Activated naive CD4-positive, alpha-beta T cell treated with anti-CD3 and anti-CD28 coated beads, Interleukin-2, amount 10 ng/mL, durations not matched to agents 7 days and 5 days (primary cell): ENCODE measurements at regions not wholly inside any gene's neighbourhood (a gene's known extent, or its start where the extent isn't known, plus 50 kb on each side); places are given as distances from the start of the nearest gene placed in this dataset.
"Not testable (repeated sequence)": the region's sequence is repeated elsewhere in the genome, so short reads cannot be mapped to it uniquely, and the experiment has no call there.

Experiments used
- CTCF ChIA-PET: fragments of 350-600 bp; sonication (Branson Sonifier 250); formaldehyde crosslinking; loops from one replicate; lab custom pipeline; 2021; ENCODE audit warnings: antibody characterized with exemption; lab: Charles Lee
- DNase-seq: peaks from one replicate; pipeline ENCODE4 v3.0.0-alpha.2; 2020
- H3K27ac Mint-ChIP-seq: one replicate; pipeline ENCODE4 v1.8.0; 2021; ENCODE audit warnings: mild to moderate bottlenecking, moderate library complexity, mixed read lengths
- H3K27me3 Mint-ChIP-seq: one replicate; pipeline ENCODE4 v1.8.0; 2021; ENCODE audit warnings: mild to moderate bottlenecking, mixed read lengths
- H3K36me3 Mint-ChIP-seq: one replicate; pipeline ENCODE4 v1.8.0; 2021; ENCODE audit warnings: mixed read lengths
- H3K4me1 Mint-ChIP-seq: one replicate; pipeline ENCODE4 v1.8.0; 2021; ENCODE audit warnings: mixed read lengths
- H3K4me3 Mint-ChIP-seq: one replicate; pipeline ENCODE4 v1.8.0; 2021; ENCODE audit warnings: mild to moderate bottlenecking, moderate library complexity, mixed read lengths
- H3K9me3 Mint-ChIP-seq: one replicate; pipeline ENCODE4 v1.8.0; 2021; ENCODE audit warnings: mixed read lengths

DNA sequence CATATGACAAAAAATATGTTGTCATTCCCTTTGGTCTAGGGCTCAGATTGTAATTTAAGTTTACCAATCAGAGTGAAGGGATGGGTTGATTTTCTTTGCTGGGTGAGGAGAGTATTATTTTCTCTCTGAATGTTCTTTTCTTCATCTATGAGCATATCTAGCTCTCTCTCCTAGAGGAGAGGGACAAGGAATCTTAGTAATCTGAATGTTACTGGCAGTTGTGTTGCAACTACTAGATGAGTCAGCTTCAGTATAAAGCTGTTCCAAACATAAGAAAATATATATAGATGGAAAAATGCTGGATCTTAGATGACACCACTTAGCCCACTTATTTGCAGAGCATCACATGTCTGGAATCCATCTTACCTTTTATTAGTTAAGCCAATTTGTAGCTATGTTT, 259.3 kb downstream of the TUSC1 start:
- H3K36me3 Mint-ChIP-seq: no peaks in the 10 kb centered on the region
- no peak for DNase-seq
- no peak overlapping the region for H3K27ac Mint-ChIP-seq
- H3K27me3 Mint-ChIP-seq: no peaks in the 10 kb centered on the region
- CTCF ChIA-PET: no interaction called here
- H3K4me3 Mint-ChIP-seq: no peak overlapping the region
- H3K4me1 Mint-ChIP-seq: no peaks in the 10 kb centered on the region
- H3K9me3 Mint-ChIP-seq: peaks cover 13% of the 10 kb centered on the region

- Mint-ChIP-seq H3K27me3 (no peaks in the 10 kb centered on the region), H3K4me3 (no peak overlapping the region), H3K4me1 (no peaks in the 10 kb centered on the region), H3K27ac (no peak overlapping the region), H3K36me3 (no peaks in the 10 kb centered on the region), H3K9me3 (peaks cover 19% of the 10 kb centered on the region)
- DNase-seq: no peak
- CTCF ChIA-PET: no interaction called here
These were observed 262.5 kb downstream of the TUSC1 start for GRCh38 chr9:25415718-25416117.

GRCh38 chr9:25412646-25413045, 265.6 kb downstream of the TUSC1 start:
- Mint-ChIP-seq H3K27ac (no peak overlapping the region), H3K4me1 (no peaks in the 10 kb centered on the region), H3K4me3 (no peak overlapping the region), H3K9me3 (peaks cover 12% of the 10 kb centered on the region), H3K27me3 (no peaks in the 10 kb centered on the region), H3K36me3 (no peaks in the 10 kb centered on the region)
- no peak for DNase-seq
- CTCF ChIA-PET: no interaction called here

GRCh38 chr9:25397746-25398145, 280.5 kb downstream of the TUSC1 start:
- DNase-seq: no peak
- no peak overlapping the region for H3K27ac Mint-ChIP-seq
- CTCF ChIA-PET: no interaction called here
- H3K9me3 Mint-ChIP-seq: peaks cover 6% of the 10 kb centered on the region
- no peaks in the 10 kb centered on the region for H3K36me3 Mint-ChIP-seq
- no peak overlapping the region for H3K4me3 Mint-ChIP-seq
- no peaks in the 10 kb centered on the region for H3K4me1 Mint-ChIP-seq
- H3K27me3 Mint-ChIP-seq: no peaks in the 10 kb centered on the region

DNA sequence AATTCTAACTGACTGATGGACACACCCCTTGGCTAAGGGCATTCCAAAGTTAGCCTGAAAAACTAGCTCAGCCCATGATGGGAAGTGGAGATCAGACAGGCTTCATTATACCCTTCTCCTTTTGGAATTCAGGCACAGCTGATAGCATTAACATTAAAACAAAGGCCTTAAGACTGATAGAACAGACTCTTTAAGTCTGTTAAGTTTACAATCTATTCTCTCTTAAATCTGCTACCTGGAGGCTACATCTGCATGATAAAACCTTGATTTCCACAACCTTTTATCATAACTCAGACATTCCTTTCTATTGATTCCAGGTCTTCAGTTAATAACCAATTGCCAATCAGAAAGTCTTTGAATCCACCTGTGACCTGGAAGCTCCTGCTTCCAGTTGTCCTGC, 281.4 kb downstream of the TUSC1 start:
- Mint-ChIP-seq H3K36me3 (no peaks in the 10 kb centered on the region), H3K4me3 (no peak overlapping the region), H3K9me3 (peaks cover 6% of the 10 kb centered on the region), H3K27me3 (no peaks in the 10 kb centered on the region), H3K4me1 (no peaks in the 10 kb centered on the region), H3K27ac (no peak overlapping the region)
- CTCF ChIA-PET: no interaction called here
- DNase-seq: no peak

DNA sequence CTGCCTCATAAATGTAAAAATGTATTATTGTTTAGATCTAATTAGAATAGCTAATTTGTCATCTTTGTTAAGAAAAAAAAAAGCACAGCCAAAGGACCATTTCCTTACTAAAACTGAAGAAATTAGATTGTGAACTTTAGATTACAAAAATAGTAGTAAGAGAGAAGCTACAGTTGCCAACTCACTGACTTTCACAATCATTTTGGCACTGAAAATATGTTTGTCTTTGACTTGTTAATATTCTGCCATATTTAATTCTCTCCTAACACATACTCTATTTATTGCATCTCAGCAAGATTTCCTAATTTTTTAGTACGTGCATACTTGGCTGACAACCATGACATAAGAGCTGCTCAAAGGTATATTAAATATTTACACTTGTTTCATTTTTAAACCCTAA, 297.1 kb downstream of the TUSC1 start:
- CTCF ChIA-PET: no interaction called here
- Mint-ChIP-seq H3K36me3 (no peaks in the 10 kb centered on the region), H3K9me3 (peaks cover 12% of the 10 kb centered on the region), H3K27ac (no peak overlapping the region), H3K27me3 (no peaks in the 10 kb centered on the region), H3K4me1 (no peaks in the 10 kb centered on the region), H3K4me3 (no peak overlapping the region)
- no peak for DNase-seq

DNA sequence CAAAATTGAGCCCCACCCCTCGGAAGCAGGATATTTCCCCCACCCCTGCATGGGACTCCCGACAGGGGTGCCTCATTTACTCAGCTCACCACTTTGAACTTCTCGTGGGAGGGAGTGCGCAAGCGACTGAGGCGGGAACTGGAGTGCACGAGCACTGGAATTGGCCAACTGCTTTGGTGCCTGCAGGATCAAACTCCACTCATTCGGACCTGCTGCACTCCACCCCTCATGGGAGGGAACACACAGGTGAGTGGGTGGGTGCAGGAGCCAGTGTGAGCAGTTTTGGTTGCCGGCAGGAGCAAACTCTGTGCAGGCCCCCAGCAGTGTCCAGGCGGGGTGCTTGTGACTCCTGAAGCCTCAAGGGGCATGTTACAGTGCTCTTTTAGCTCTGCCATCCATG, 301.2 kb downstream of the TUSC1 start:
- no peaks in the 10 kb centered on the region for H3K27me3 Mint-ChIP-seq
- no peak overlapping the region for H3K4me3 Mint-ChIP-seq
- no peaks in the 10 kb centered on the region for H3K4me1 Mint-ChIP-seq
- CTCF ChIA-PET: no interaction called here
- H3K9me3 Mint-ChIP-seq: peaks cover 9% of the 10 kb centered on the region
- DNase-seq: no peak
- no peak overlapping the region for H3K27ac Mint-ChIP-seq
- H3K36me3 Mint-ChIP-seq: no peaks in the 10 kb centered on the region

GRCh38 chr9:25374281-25374680, 304.0 kb downstream of the TUSC1 start:
- H3K4me1 Mint-ChIP-seq: no peaks in the 10 kb centered on the region
- H3K9me3 Mint-ChIP-seq: peaks cover 7% of the 10 kb centered on the region
- no peaks in the 10 kb centered on the region for H3K36me3 Mint-ChIP-seq
- no peak overlapping the region for H3K27ac Mint-ChIP-seq
- no peak for DNase-seq
- H3K27me3 Mint-ChIP-seq: no peaks in the 10 kb centered on the region
- CTCF ChIA-PET: no interaction called here
- no peak overlapping the region for H3K4me3 Mint-ChIP-seq

DNA sequence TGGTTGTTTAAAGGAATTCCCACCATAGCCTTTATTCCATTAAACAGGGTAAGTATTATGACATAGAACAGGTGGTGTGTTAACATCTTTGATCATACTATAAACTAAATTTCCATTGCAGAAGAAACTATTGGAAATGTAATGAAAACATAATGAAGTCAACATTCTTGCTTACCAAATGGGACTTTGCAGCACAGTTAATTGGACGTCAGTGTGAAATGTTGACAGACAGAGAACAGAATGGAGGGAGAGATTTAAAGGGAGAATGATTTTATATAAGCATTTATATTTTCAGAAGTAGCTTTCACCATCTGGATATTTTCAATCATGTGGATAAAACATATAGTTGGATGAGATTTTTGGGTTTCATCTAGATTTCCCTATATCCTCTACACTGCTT, 311.3 kb downstream of the TUSC1 start:
- Mint-ChIP-seq H3K27me3 (no peaks in the 10 kb centered on the region), H3K36me3 (no peaks in the 10 kb centered on the region), H3K9me3 (peaks cover 9% of the 10 kb centered on the region), H3K4me1 (no peaks in the 10 kb centered on the region), H3K4me3 (no peak overlapping the region), H3K27ac (no peak overlapping the region)
- CTCF ChIA-PET: no interaction called here
- DNase-seq: no peak

DNA sequence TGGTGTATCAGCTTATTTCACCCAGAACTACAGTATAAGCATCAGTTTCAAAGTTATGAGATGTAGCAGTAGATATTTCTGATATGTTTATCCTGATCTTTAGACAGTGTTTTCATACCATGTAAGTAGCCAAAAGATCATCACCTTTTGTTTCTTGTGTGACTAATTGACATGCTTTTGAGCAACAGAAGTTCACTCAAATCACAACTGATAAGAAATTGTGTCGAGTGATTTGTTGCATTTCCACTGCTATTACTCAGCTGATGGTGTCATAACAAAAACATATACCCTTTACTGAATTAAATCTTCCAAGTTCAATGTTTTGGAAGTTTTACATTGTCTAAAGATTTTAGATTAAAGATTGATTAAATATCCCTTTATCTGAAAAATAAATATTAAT, 324.5 kb downstream of the TUSC1 start:
- Mint-ChIP-seq H3K27ac (no peak overlapping the region), H3K27me3 (no peaks in the 10 kb centered on the region), H3K4me3 (no peak overlapping the region), H3K9me3 (peaks cover 19% of the 10 kb centered on the region), H3K4me1 (no peaks in the 10 kb centered on the region), H3K36me3 (no peaks in the 10 kb centered on the region)
- CTCF ChIA-PET: no interaction called here
- no peak for DNase-seq

DNA sequence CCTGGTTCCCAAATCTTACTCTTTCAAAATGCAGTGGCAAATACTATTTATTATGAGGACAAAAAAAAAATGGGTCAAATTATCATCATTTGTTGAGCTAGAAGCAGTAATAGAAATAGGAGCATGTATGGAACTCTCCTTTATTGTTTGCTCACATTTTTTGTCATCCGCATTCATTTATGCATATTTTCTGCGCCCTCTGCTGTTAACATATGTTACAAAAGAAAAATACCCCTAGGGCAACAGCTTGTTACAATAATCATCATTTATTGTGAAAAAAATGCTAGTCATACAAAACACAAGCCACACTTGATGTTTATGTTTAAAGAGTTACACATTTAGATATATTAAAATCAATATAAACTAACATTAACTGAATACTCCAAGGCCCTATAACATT, 328.2 kb downstream of the TUSC1 start:
- peaks cover 12% of the 10 kb centered on the region for H3K9me3 Mint-ChIP-seq
- H3K4me3 Mint-ChIP-seq: no peak overlapping the region
- CTCF ChIA-PET: interaction anchor here (0.7 kb wide), 1 partner anchor 85 kb away, joined by 3 read pairs; no protein-coding TSS in a partner anchor
- H3K4me1 Mint-ChIP-seq: no peaks in the 10 kb centered on the region
- H3K27me3 Mint-ChIP-seq: no peaks in the 10 kb centered on the region
- H3K36me3 Mint-ChIP-seq: no peaks in the 10 kb centered on the region
- no peak overlapping the region for H3K27ac Mint-ChIP-seq
- no peak for DNase-seq

GRCh38 chr9:25322142-25322541, 356.1 kb downstream of the TUSC1 start:
- CTCF ChIA-PET: no interaction called here
- DNase-seq: no peak
- H3K36me3 Mint-ChIP-seq: no peaks in the 10 kb centered on the region

DNA sequence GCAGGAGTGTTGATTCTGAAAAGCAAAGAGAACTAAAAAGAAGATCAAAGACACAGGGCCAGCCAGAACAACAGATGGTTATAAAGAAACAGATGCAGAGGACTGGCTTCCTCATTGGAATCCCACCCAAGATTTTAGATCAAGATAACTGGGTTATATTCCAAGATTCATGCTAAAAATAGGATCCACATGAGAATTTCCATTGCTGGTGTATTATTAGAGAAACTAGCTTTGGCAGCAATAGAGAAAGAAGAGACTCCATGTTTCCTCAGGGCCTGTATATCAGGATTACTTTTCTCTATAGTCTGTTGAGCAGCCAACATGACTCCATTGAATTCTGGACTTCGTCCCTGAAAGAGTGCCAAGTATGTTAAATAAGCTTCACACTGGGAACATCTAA, 367.3 kb downstream of the TUSC1 start:
- DNase-seq: no peak

More at GRCh38 chr9:25322142-25322541, 356.1 kb downstream of the TUSC1 start:
- peaks cover 2% of the 10 kb centered on the region for H3K9me3 Mint-ChIP-seq
- no peaks in the 10 kb centered on the region for H3K4me1 Mint-ChIP-seq
- H3K27ac Mint-ChIP-seq: no peak overlapping the region
- H3K4me3 Mint-ChIP-seq: no peak overlapping the region
- no peaks in the 10 kb centered on the region for H3K27me3 Mint-ChIP-seq

GRCh38 chr9:25308549-25308948, 369.7 kb downstream of the TUSC1 start:
- H3K4me1 Mint-ChIP-seq: no peaks in the 10 kb centered on the region
- peaks cover 3% of the 10 kb centered on the region for H3K9me3 Mint-ChIP-seq
- CTCF ChIA-PET: no interaction called here
- no peaks in the 10 kb centered on the region for H3K36me3 Mint-ChIP-seq
- H3K27ac Mint-ChIP-seq: no peak overlapping the region
- H3K27me3 Mint-ChIP-seq: no peaks in the 10 kb centered on the region
- H3K4me3 Mint-ChIP-seq: no peak overlapping the region
- no peak for DNase-seq

More for the DNA sequence above, 367.3 kb downstream of the TUSC1 start:
- H3K27ac Mint-ChIP-seq: no peak overlapping the region
- H3K4me1 Mint-ChIP-seq: no peaks in the 10 kb centered on the region
- CTCF ChIA-PET: no interaction called here
- no peaks in the 10 kb centered on the region for H3K27me3 Mint-ChIP-seq
- H3K36me3 Mint-ChIP-seq: no peaks in the 10 kb centered on the region
- no peak overlapping the region for H3K4me3 Mint-ChIP-seq
- peaks cover 1% of the 10 kb centered on the region for H3K9me3 Mint-ChIP-seq

DNA sequence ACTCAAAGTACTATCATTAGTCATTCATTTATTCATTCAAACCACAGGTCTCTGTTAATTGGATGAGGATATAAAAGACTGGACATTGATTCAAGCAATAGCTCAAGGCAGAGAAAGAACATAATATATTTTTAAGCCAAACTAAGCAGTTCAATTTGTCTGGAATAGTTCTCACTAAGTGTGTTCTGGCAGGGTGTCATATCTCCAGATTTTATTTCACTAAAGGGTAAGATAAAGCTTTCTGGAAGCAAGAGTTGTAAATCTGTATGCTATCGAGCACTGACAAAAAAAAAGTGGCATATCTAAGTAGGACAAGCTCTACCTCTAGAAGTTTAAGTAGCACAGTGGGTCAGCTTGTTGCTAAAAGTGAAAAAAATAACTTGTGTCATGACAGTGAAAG, 375.6 kb downstream of the TUSC1 start:
- CTCF ChIA-PET: no interaction called here
- Mint-ChIP-seq H3K4me3 (no peak overlapping the region), H3K27me3 (no peaks in the 10 kb centered on the region), H3K27ac (no peak overlapping the region), H3K4me1 (no peaks in the 10 kb centered on the region), H3K36me3 (no peaks in the 10 kb centered on the region), H3K9me3 (peaks cover 6% of the 10 kb centered on the region)
- DNase-seq: no peak

DNA sequence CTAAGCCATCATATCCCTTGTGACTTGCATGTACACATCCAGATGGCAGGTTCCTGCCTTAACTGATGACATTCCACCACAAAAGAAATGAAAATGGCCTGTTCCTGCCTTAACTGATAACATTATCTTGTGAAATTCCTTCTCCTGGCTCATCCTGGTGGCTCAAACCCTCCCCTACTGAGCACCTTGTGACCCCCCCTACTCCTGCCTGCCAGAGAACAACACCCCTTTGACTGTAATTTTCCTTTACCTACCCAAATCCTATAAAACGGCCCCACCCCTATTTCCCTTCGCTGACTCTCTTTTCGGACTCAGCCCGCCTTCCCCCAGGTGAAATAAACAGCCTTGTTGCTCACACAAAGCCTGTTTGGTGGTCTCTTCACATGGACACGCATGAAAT, 390.0 kb downstream of the TUSC1 start:
- H3K4me1 Mint-ChIP-seq, H3K36me3 Mint-ChIP-seq, DNase-seq, CTCF ChIA-PET, H3K27me3 Mint-ChIP-seq, H3K27ac Mint-ChIP-seq, H3K4me3 Mint-ChIP-seq: not testable (repeated sequence)
- peaks cover 21% of the 10 kb centered on the region for H3K9me3 Mint-ChIP-seq
